ENCODE measurements at regions not wholly inside any gene's neighbourhood (a gene's known extent, or its start where the extent isn't known, plus 50 kb on each side); places are given as distances from the start of the nearest gene placed in this dataset.
"Not testable (repeated sequence)": the region's sequence is repeated elsewhere in the genome, so short reads cannot be mapped to it uniquely, and the experiment has no call there.

DNA sequence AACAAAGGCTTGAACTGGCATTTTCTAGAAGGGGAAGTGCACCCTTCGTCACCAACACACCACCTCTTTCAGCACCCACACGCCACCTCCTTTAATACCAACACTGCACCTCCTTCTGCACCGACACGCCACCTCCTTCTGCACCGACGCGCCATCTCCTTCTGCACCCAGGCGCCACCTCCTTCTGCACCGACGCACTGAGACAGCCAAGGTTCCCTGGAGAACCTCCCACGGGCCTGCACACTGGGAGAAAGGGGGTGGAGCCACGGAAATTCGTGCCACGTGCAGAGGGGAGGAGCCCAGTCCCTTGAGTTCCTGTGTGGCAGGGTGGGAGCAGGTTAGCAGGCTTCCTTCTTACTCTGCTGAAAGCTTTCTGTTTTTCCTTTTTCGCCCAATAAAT is 327.9 kb upstream of the C1orf174 start:
- DNase-seq, result no peak

- DNase-seq, result no peak
Measured at GRCh38 chr1:4253935-4254334, 353.9 kb upstream of the C1orf174 start.

- no peak for DNase-seq
Measured at GRCh38 chr1:4256351-4256750, 356.3 kb upstream of the C1orf174 start.

DNA sequence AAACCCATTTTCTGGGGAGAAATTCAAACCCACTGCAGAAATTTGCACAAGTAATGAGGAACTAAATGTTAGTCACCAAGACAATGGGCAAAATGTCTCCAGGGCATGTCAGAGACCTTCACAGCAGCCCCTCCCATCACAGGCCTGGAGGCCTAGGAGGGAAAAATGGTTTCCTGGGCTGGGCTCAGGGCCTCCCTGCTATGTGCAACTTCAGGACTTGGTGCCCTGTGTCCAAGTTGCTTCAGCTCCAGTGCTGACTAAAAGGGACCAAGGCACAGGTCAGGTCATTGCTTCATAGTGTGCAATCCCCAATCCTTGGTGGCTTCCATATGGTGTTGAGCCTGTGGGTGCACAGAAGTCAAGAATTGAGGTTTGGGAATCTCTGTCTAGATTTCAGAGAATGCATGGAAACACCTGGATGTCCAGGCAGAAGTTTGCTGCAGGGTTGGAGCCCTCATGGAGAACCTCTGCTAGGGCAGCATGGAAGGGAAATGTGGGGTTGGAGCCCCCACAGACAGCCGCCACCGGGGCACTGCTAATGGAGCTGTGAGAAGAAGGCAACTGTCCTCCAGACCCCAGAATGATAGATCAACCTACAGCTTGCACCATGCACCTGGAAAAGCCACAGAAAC is 358.2 kb upstream of the C1orf174 start:
- DNase-seq, result not testable (repeated sequence)

DNA sequence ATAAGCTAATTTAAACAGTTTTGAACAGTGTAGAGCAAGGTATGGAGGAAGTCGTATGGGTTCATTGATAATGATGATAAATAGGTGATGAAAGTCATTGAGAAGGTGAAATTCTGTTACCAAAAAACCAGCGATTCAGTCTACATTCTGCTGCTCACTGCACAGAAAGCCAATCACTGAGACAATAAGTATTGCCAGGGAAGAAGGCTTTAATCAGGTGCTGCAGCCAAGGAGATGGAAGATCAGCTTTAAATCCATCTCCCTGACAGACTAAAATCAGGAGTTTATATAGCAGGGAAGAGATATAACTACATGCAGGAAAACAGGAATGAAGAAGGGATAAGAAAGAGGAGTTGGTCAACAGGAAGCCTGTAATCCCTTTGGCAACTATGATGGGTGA is 361.3 kb upstream of the C1orf174 start:
- DNase-seq, result no peak

GRCh38 chr1:4262665-4263064 is 362.6 kb upstream of the C1orf174 start:
- no peak for DNase-seq

- DNase-seq, result no peak
Measured at GRCh38 chr1:4263699-4264098, 363.6 kb upstream of the C1orf174 start.

GRCh38 chr1:4265836-4266235 is 365.8 kb upstream of the C1orf174 start:
- DNase-seq, result no peak

DNA sequence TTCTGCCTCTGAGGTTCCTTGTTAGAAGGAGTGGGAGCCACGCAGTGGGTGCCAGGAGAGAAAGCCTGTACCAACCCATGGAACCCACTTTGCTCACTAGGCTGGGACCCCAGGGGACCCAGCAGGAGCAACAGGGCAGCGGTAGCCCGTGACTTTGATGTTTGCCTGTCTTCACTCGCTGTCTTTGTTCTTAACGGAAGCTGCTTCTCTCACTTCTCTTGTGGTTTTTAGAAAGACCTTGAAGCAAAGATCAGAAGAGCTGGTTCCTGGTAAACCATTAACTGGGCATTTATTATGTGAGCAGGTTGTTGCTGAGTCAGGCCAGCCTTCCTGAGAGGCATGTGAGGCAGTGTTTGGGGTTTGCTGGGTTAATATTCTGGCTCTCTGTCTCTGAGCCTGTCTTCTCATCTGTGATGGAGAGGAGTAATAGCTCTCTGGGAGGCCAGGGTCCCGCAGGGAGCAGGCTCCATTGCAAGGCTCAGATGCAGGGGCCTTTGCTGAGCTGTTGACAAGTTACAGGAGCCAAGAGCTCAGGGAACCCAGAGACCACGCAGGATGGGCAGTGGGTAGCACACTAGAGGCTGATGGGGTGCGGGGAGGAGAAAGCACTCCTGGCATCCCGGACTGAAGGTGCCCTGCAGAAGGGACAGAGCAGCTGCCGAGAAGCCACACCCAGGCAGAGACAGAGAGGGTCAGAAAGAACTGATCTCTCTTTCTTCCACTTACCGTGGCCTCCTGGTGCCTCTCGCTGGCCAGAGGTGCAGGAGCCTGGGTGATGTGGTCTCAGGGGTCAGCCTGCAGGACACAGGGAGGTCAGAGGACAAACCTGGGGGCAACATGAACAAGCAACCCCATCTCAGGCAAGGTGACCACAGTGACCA is 367.5 kb upstream of the C1orf174 start:
- DNase-seq, result no peak

DNA sequence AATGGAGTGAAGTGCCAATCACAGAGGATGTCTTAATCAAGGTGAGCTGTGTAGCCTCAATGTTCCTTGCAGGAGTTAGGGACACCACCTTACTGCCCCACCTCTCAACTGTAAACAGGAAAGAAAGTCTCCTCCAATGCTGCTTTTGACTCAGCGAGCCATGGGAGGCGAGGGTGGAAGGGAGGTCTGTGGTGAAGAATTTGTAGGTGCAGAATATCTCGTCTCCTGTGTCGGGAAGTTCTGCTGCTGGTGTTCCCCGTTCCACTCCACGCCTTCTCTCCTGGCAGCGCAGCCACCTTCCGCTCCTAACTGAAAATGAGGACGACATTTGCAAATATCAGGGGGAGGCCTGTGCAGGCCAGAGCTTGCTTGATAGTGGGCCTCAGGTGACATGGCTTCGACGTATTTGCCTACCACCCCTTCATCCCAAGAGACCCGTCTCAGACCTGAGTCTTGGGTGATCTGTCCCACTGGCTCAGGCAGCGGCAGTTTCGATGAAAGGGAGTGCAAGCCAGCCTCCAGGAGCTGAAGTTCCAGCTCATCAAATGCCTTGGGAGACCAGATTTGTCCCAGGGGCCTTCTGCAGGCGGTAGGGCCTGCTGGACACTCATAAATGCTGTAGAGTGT is 368.3 kb upstream of the C1orf174 start:
- no peak for DNase-seq

DNA sequence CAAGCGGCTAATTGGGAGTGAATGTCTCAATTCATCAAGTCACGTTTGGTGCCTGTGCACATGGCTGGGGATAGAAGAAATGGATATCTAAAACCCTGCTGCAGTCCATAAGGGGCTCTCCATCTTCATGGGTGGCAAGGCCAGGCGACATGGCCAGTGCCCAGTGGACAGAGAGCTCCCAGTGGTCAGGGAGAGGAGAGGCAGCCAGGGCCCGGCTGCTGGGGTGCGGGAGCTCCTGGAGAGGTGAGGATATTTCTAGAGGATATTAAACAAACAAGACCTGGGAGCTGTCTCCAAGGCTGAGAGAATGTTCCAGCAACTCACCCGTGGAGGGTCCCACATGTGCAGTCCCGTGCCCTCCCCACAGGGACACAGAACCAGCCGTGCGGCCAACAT is 368.8 kb upstream of the C1orf174 start:
- DNase-seq, result no peak

DNA sequence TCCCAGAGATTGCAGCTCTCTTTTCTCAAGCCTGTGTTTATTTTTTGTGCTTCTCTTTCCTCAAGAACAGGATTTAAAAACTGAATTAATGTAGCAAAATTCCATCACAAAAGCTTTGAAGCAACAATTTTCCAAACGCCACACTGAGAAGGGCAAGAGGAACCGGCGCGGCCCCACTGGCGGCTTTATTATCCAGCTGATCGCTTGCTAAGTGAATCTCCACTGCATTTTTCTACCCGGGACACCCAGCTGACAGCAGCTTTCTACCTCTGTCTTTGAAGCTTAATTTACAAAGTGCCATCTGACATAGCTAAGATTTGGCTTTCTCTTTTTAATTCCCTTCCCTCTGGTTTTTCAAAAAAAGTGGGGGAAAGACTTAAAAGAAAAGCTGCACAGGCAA is 369.3 kb upstream of the C1orf174 start:
- no peak for DNase-seq

GRCh38 chr1:4269952-4270570 is 370.0 kb upstream of the C1orf174 start:
- DNase-seq, result no peak

- no peak for DNase-seq
Measured at GRCh38 chr1:4270651-4271337, 370.7 kb upstream of the C1orf174 start.

DNA sequence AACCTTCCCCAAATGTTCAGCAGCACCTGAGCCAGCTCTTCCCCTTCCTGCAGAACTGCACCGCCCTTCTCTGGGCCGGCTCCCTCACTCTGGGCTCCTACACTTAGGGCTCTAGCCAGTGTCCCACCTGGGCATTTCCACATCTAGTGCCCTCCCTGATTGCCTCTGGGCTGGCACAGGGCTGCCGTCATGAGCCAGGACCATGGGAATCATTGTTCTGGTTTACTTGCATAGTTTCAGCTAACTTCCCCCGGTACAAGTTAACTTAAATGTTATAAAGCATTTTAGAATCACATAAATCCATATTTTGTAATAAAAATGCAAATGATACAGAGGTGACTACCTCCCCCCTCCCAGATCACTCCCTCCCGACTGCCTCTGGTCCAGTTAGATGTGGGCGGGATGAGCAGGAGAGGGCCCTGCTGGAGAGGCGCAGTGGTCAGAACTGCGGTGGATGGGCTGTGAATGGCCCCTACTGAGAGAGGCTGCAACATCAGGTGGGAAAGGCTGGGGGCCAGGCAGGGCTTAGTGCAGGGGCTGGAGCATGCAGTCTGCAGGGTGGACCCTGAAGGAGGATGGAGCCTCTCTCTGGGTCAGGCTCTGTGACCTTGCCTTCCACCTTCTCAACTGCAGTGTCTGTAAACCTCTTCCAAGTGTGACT is 371.4 kb upstream of the C1orf174 start:
- no peak for DNase-seq

- DNase-seq, result no peak
Measured at GRCh38 chr1:4272568-4272967, 372.5 kb upstream of the C1orf174 start.

GRCh38 chr1:4273243-4273642 is 373.2 kb upstream of the C1orf174 start:
- no peak for DNase-seq

GRCh38 chr1:4273747-4274146 is 373.7 kb upstream of the C1orf174 start:
- DNase-seq, result no peak

- DNase-seq, result no peak
Measured at GRCh38 chr1:4275083-4275482, 375.0 kb upstream of the C1orf174 start.

DNA sequence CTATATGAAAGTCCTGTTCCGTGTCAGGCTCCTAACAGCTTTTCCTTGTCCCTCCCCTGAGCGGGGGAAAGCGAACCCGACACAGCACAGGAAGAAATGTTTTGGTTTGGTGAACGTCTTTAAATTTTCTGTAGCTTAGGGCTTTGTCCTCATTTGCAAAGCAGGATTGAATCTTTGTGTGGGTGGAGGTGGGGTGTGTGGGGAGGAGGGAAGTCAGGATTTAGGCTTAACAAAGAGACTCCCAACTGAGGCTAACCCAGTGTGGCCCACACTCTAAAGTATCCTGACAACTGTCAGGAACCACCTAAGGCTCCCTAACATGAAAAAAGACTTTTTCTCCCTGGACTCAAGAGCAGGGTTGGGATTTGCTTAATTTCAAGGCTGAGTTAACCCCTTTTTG is 376.2 kb upstream of the C1orf174 start:
- DNase-seq, result no peak

GRCh38 chr1:4277598-4277997 is 376.8 kb upstream of the AJAP1 start:
- no peak for DNase-seq

GRCh38 chr1:4284976-4285375 is 369.4 kb upstream of the AJAP1 start:
- no peak for DNase-seq
